WTC11 (cell line): ENCODE measurements at regions not wholly inside any gene's neighbourhood (a gene's known extent, or its start where the extent isn't known, plus 50 kb on each side); places are given as distances from the start of the nearest gene placed in this dataset.

Source experiments
- ATAC-seq: fragments of 200-7000 bp; cut with Tn5 transposase; 2 replicates; pipeline ENCODE4 v1.10.0; 2021; ENCODE audit warnings: mild to moderate bottlenecking, moderate library complexity
- CTCF ChIA-PET: fragments of 300-600 bp; sonication (Branson Sonifier 250); formaldehyde crosslinking; loops from one replicate; lab custom pipeline; 2021; ENCODE audit warnings: antibody characterized with exemption; lab: Charles Lee
- POLR2A ChIA-PET: fragments of 350-600 bp; sonication (Branson Sonifier 250); formaldehyde crosslinking; loops from one replicate; lab custom pipeline; 2021; ENCODE audit warnings: antibody characterized with exemption; lab: Charles Lee
- DNase-seq: peaks from one replicate; pipeline ENCODE4 v3.0.0; 2021; ENCODE audit warnings: low spot score
- H3K27ac Mint-ChIP-seq: 2 replicates; pipeline ENCODE4 v1.8.0; 2021; ENCODE audit warnings: mixed read lengths
- H3K27me3 Mint-ChIP-seq: 2 replicates; pipeline ENCODE4 v1.8.0; 2021; ENCODE audit warnings: low read depth, mild to moderate bottlenecking, moderate library complexity, mixed read lengths
- H3K36me3 Mint-ChIP-seq: 2 replicates; pipeline ENCODE4 v1.8.0; 2021; ENCODE audit warnings: mixed read lengths
- H3K4me1 Mint-ChIP-seq: 2 replicates; pipeline ENCODE4 v1.8.0; 2022; ENCODE audit warnings: mixed read lengths
- H3K4me3 Mint-ChIP-seq: 2 replicates; pipeline ENCODE4 v1.8.0; 2021; ENCODE audit warnings: mild to moderate bottlenecking, moderate library complexity, mixed read lengths
- H3K9me3 Mint-ChIP-seq: 2 replicates; pipeline ENCODE4 v1.8.0; 2021; ENCODE audit warnings: mixed read lengths
- ATF1 ChIP-seq: sonication (generic); formaldehyde crosslinking; IDR thresholded peaks from 2 replicates; pipeline ENCODE4 v1.8.1; 2023; ENCODE audit warnings: mild to moderate bottlenecking, moderate library complexity, missing genetic modification reagents
- CBFB ChIP-seq: sonication (generic); formaldehyde crosslinking; IDR thresholded peaks from 2 replicates; pipeline ENCODE4 v1.8.1; 2022; ENCODE audit warnings: mild to moderate bottlenecking, low read depth, missing genetic modification reagents
- CREB1 ChIP-seq: sonication (generic); formaldehyde crosslinking; IDR thresholded peaks from 2 replicates; pipeline ENCODE4 v1.8.0; 2023; ENCODE audit warnings: mild to moderate bottlenecking, missing genetic modification reagents
- GTF2I ChIP-seq: fragments of 250-450 bp; sonication (Bioruptor Pico); conservative IDR thresholded peaks from 2 replicates; pipeline ENCODE4 v1.4.0; 2021; ENCODE audit warnings: mild to moderate bottlenecking
- MYBL2 ChIP-seq: sonication (generic); formaldehyde crosslinking; IDR thresholded peaks from 2 replicates; pipeline ENCODE4 v1.8.1; 2023; ENCODE audit warnings: mild to moderate bottlenecking, moderate library complexity, missing genetic modification reagents
- NR3C1 ChIP-seq: sonication (generic); formaldehyde crosslinking; conservative IDR thresholded peaks from 2 replicates; pipeline ENCODE4 v1.8.1; 2023; ENCODE audit warnings: low read depth, mild to moderate bottlenecking, missing genetic modification reagents
- TP53 ChIP-seq: sonication (generic); formaldehyde crosslinking; IDR thresholded peaks from 2 replicates; pipeline ENCODE4 v1.8.1; 2023; ENCODE audit warnings: mild to moderate bottlenecking, missing genetic modification reagents
- ZNF281 ChIP-seq: sonication (generic); formaldehyde crosslinking; IDR thresholded peaks from 2 replicates; pipeline ENCODE4 v1.8.0; 2023; ENCODE audit warnings: mild to moderate bottlenecking, missing genetic modification reagents
- ZNF396 ChIP-seq: fragments of 250-450 bp; sonication (Bioruptor Pico); IDR thresholded peaks from 2 replicates; pipeline ENCODE4 v1.8.0; 2021; ENCODE audit warnings: mild to moderate bottlenecking, moderate library complexity, borderline replicate concordance
- TF ChIP-seq, protein P1 (sequence below): sonication (generic); formaldehyde crosslinking; IDR thresholded peaks from 2 replicates; pipeline ENCODE4 v1.8.0; 2022; ENCODE audit warnings: missing genetic modification reagents
- TF ChIP-seq, protein P2 (sequence below): fragments of 200-600 bp; IDR thresholded peaks from 2 replicates; pipeline ENCODE4 v1.8.0; 2022; ENCODE audit warnings: antibody characterized with exemption
- TF ChIP-seq, protein P3 (sequence below): fragments of 250-450 bp; sonication (Bioruptor Pico); IDR thresholded peaks from 2 replicates; pipeline ENCODE4 v1.9.0; 2021; ENCODE audit warnings: mild to moderate bottlenecking, borderline replicate concordance

DNA sequence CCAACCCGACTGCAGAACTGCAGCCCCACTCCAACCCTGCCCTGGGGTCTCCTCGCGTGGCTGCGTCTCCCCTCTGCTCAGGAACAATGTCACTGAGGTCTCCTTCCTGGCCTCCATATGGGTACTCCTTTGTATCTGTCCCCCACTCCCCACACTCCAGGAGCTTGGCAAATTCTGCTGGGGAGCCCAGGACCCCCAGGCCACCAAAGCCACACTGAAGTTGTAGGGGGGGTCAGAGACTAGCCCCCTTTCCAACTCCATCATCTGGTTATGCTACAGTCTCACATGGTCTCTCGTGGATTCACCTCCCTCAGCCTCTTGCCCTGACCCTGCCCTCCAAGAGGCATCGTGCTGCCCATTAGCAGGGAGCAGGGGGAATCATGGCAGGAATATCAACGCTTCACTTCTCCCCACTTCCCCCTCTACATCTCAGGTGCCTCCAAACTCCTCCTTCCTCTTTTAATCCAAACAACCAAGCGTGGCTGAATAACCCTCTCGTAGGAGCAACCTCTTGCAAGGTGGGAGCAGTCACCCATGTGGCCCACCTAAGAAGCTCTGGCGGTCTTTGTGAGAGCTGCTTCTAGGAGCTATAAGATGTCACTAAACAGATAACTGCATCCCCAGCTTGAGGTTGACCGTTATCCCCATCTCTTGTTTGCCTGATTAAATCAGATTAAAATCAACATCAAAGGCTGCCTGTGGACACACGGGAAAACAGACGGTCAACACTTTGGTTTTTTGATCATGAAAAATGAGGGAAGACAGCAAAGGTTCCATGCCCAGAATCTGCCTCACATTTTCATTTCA, 86.4 kb downstream of the MIS18A start:
- TF ChIP-seq ZNF281 (CRISPR knock-in tag) (no peak), CBFB (CRISPR knock-in tag) (no peak), TP53 (CRISPR knock-in tag) (no peak), NR3C1 (CRISPR knock-in tag) (no peak), MYBL2 (CRISPR knock-in tag) (no peak), CREB1 (no peak), ZNF396 (no peak), GTF2I (CRISPR knock-in tag) (no peak), ATF1 (CRISPR knock-in tag) (no peak)
- TF ChIP-seq, protein P1, sequence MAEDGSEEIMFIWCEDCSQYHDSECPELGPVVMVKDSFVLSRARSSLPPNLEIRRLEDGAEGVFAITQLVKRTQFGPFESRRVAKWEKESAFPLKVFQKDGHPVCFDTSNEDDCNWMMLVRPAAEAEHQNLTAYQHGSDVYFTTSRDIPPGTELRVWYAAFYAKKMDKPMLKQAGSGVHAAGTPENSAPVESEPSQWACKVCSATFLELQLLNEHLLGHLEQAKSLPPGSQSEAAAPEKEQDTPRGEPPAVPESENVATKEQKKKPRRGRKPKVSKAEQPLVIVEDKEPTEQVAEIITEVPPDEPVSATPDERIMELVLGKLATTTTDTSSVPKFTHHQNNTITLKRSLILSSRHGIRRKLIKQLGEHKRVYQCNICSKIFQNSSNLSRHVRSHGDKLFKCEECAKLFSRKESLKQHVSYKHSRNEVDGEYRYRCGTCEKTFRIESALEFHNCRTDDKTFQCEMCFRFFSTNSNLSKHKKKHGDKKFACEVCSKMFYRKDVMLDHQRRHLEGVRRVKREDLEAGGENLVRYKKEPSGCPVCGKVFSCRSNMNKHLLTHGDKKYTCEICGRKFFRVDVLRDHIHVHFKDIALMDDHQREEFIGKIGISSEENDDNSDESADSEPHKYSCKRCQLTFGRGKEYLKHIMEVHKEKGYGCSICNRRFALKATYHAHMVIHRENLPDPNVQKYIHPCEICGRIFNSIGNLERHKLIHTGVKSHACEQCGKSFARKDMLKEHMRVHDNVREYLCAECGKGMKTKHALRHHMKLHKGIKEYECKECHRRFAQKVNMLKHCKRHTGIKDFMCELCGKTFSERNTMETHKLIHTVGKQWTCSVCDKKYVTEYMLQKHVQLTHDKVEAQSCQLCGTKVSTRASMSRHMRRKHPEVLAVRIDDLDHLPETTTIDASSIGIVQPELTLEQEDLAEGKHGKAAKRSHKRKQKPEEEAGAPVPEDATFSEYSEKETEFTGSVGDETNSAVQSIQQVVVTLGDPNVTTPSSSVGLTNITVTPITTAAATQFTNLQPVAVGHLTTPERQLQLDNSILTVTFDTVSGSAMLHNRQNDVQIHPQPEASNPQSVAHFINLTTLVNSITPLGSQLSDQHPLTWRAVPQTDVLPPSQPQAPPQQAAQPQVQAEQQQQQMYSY (CRISPR knock-in tag), result no peak
- TF ChIP-seq, protein P2, sequence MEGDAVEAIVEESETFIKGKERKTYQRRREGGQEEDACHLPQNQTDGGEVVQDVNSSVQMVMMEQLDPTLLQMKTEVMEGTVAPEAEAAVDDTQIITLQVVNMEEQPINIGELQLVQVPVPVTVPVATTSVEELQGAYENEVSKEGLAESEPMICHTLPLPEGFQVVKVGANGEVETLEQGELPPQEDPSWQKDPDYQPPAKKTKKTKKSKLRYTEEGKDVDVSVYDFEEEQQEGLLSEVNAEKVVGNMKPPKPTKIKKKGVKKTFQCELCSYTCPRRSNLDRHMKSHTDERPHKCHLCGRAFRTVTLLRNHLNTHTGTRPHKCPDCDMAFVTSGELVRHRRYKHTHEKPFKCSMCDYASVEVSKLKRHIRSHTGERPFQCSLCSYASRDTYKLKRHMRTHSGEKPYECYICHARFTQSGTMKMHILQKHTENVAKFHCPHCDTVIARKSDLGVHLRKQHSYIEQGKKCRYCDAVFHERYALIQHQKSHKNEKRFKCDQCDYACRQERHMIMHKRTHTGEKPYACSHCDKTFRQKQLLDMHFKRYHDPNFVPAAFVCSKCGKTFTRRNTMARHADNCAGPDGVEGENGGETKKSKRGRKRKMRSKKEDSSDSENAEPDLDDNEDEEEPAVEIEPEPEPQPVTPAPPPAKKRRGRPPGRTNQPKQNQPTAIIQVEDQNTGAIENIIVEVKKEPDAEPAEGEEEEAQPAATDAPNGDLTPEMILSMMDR, result no peak
- TF ChIP-seq, protein P3, sequence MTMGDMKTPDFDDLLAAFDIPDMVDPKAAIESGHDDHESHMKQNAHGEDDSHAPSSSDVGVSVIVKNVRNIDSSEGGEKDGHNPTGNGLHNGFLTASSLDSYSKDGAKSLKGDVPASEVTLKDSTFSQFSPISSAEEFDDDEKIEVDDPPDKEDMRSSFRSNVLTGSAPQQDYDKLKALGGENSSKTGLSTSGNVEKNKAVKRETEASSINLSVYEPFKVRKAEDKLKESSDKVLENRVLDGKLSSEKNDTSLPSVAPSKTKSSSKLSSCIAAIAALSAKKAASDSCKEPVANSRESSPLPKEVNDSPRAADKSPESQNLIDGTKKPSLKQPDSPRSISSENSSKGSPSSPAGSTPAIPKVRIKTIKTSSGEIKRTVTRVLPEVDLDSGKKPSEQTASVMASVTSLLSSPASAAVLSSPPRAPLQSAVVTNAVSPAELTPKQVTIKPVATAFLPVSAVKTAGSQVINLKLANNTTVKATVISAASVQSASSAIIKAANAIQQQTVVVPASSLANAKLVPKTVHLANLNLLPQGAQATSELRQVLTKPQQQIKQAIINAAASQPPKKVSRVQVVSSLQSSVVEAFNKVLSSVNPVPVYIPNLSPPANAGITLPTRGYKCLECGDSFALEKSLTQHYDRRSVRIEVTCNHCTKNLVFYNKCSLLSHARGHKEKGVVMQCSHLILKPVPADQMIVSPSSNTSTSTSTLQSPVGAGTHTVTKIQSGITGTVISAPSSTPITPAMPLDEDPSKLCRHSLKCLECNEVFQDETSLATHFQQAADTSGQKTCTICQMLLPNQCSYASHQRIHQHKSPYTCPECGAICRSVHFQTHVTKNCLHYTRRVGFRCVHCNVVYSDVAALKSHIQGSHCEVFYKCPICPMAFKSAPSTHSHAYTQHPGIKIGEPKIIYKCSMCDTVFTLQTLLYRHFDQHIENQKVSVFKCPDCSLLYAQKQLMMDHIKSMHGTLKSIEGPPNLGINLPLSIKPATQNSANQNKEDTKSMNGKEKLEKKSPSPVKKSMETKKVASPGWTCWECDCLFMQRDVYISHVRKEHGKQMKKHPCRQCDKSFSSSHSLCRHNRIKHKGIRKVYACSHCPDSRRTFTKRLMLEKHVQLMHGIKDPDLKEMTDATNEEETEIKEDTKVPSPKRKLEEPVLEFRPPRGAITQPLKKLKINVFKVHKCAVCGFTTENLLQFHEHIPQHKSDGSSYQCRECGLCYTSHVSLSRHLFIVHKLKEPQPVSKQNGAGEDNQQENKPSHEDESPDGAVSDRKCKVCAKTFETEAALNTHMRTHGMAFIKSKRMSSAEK (CRISPR knock-in tag), result no peak
- ChIA-PET POLR2A (no interaction called here), CTCF (no interaction called here)
- H3K27me3 Mint-ChIP-seq, result no peaks in the 10 kb centered on the region; the same call in 1 of the 2 replicates
- H3K9me3 Mint-ChIP-seq, result no peaks in the 10 kb centered on the region
- no peaks in the 10 kb centered on the region for H3K36me3 Mint-ChIP-seq
- no peak overlapping the region for H3K4me3 Mint-ChIP-seq
- DNase-seq (no peak), ATAC-seq (no peak)
- H3K4me1 Mint-ChIP-seq, result peaks cover under 1% of the 10 kb centered on the region; the same call in 1 of the 2 replicates
- no peak overlapping the region for H3K27ac Mint-ChIP-seq
